PC-9 (cell line): ENCODE measurements at regions not wholly inside any gene's neighbourhood (a gene's known extent, or its start where the extent isn't known, plus 50 kb on each side); places are given as distances from the start of the nearest gene placed in this dataset.

Source experiments
- BruUV-seq: library from RNA; stranded (reverse); fragments of 400-500 nt; replicated peaks from 2 replicates; lab custom pipeline; 2021; lab: Mats Ljungman, UMichigan
- CTCF ChIA-PET: fragments of 300-600 bp; sonication (Branson Sonifier 250); formaldehyde crosslinking; loops from one replicate; lab custom pipeline; 2022; ENCODE audit warnings: antibody characterized with exemption; lab: Charles Lee
- POLR2A ChIA-PET: fragments of 300-600 bp; sonication (Branson Sonifier 250); formaldehyde crosslinking; loops from one replicate; lab custom pipeline; 2022; ENCODE audit warnings: antibody characterized with exemption; ENCODE audit not compliant: unreplicated experiment; lab: Charles Lee
- DNase-seq, 2 experiments: peaks; one replicate each; pipeline versions ENCODE4 v3.0.0 to v3.0.0-alpha.2; 2015 to 2022; ENCODE audit warnings: mixed read lengths in 1 of 2
- H2AFZ ChIP-seq: fragments of 200-600 bp; sonication (generic); 2 replicates; pipeline ENCODE4 v1.8.1; 2017; ENCODE audit warnings: antibody characterized with exemption
- H3F3A ChIP-seq: fragments of 200-600 bp; sonication (generic); 2 replicates; pipeline ENCODE4 v1.8.1; 2017; ENCODE audit warnings: antibody characterized with exemption, mild to moderate bottlenecking, low read depth; ENCODE audit not compliant: insufficient read depth
- H3K27ac ChIP-seq: fragments of 200-600 bp; sonication (generic); 2 replicates; pipeline ENCODE4 v1.6.1; 2016; ENCODE audit warnings: mixed run types
- H3K27me3 ChIP-seq: fragments of 200-600 bp; sonication (generic); 2 replicates; pipeline ENCODE4 v1.6.1; 2016; ENCODE audit warnings: low read depth, mixed run types; ENCODE audit not compliant: insufficient read depth
- H3K36me3 ChIP-seq: fragments of 200-600 bp; sonication (generic); 2 replicates; pipeline ENCODE4 v1.6.1; 2016; ENCODE audit warnings: low read depth, mixed run types
- H3K4me1 ChIP-seq: fragments of 200-600 bp; sonication (generic); replicated peaks from 2 replicates; pipeline ENCODE4 v1.6.1; 2016; ENCODE audit warnings: mixed run types; ENCODE audit not compliant: insufficient read depth
- H3K4me2 ChIP-seq: fragments of 200-600 bp; sonication (generic); 2 replicates; pipeline ENCODE4 v1.6.1; 2017; ENCODE audit warnings: mixed run types
- H3K4me3 ChIP-seq: fragments of 200-600 bp; sonication (generic); 2 replicates; pipeline ENCODE4 v1.6.1; 2016; ENCODE audit warnings: mixed run types
- H3K79me2 ChIP-seq: fragments of 200-600 bp; sonication (generic); 2 replicates; pipeline ENCODE4 v1.6.1; 2017; ENCODE audit warnings: low read depth, mixed run types
- H3K9me2 ChIP-seq: fragments of 200-600 bp; sonication (generic); 2 replicates; pipeline ENCODE4 v1.8.1; 2017; ENCODE audit warnings: mild to moderate bottlenecking; ENCODE audit not compliant: insufficient read depth
- H3K9me3 ChIP-seq: fragments of 200-600 bp; sonication (generic); 2 replicates; pipeline ENCODE4 v1.8.1; 2016; ENCODE audit warnings: low read depth; ENCODE audit not compliant: insufficient read depth
- H4K20me1 ChIP-seq: fragments of 200-600 bp; sonication (generic); 2 replicates; pipeline ENCODE4 v1.8.1; 2017; ENCODE audit not compliant: insufficient read depth
- CTCF ChIP-seq: fragments of 200-600 bp; sonication (generic); conservative IDR thresholded peaks from 2 replicates; pipeline ENCODE4 v1.6.1; 2017; ENCODE audit warnings: mixed run types, antibody characterized with exemption, mild to moderate bottlenecking, moderate library complexity
- EZH2 ChIP-seq: fragments of 200-600 bp; sonication (generic); IDR thresholded peaks from 2 replicates; pipeline ENCODE4 v1.8.0; 2017; ENCODE audit warnings: antibody characterized with exemption, low read depth
- intact Hi-C: fragments of 100-400 bp; cut with micrococcal nuclease; formaldehyde crosslinking; loops from one replicate; pipeline ENCODE4 v1.10.0; 2022; ENCODE audit not compliant: unreplicated experiment

DNA sequence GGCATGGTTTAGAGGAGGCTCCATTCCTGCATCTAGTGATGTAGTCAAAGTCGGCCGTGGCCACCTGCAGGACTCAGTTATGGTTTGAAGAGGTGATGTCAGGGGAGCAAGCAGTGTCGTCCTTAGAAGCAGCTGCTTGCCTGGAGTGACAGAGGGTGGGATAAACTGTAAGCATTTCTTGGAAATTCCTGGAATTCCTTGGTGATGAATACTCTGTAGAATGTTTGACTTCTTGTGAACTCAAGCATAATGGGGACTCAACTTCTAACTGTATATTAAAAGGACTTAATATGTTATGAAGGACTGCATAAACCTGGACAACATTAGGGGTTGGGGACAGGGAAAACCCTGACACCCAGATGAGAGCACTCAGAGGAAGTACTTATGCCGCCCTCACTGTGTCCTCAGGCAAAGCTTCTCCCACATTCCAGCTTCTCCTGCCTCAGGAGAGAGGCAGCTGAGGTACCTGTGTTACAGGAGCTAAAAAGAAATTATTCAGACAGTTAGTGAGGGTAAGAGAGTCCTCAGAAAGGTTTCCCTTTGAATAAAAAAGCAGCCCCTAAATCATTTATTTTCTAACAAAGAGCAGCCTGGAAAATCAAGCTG, 459.9 kb upstream of the CELF4 start:
- intact Hi-C loops = no loop called here
- H3K27ac ChIP-seq = no peak overlapping the region
- no peaks in the 10 kb centered on the region for H3F3A ChIP-seq
- H3K4me3 ChIP-seq = no peak overlapping the region
- no peak for DNase-seq
- CTCF ChIA-PET = no interaction called here
- H4K20me1 ChIP-seq = no peaks in the 10 kb centered on the region
- no TSS peak for BruUV-seq
- H3K4me1 ChIP-seq = no peaks in the 10 kb centered on the region
- TF ChIP-seq CTCF = no peak
- no peak for TF ChIP-seq EZH2
- no peak overlapping the region for H2AFZ ChIP-seq
- H3K4me2 ChIP-seq = no peak overlapping the region
- POLR2A ChIA-PET = no interaction called here
- H3K36me3 ChIP-seq = no peaks in the 10 kb centered on the region
- H3K9me3 ChIP-seq = no peaks in the 10 kb centered on the region
- no peaks in the 10 kb centered on the region for H3K79me2 ChIP-seq
- H3K9me2 ChIP-seq = no peaks in the 10 kb centered on the region
- H3K27me3 ChIP-seq = no peaks in the 10 kb centered on the region

DNA sequence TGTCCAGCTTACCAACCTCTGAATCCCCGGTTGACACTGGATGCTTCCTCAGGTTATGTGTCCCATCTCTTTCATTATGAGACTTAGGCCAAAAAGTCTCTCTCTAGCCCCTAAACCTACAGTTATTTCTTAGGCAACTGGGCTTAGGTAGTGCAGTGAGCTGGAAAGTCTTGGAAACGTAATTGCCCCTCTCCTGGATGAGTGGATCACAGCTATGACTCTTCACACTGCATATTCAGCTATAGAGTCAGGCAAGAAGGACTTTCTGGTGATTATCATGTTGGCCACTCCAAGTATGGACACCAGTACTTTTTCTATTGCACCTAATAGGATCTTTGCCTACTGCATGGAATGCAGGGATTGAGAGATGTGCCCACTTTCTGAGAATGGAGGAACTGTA, 458.3 kb upstream of the CELF4 start:
- no peaks in the 10 kb centered on the region for H3K9me3 ChIP-seq
- no peaks in the 10 kb centered on the region for H3K9me2 ChIP-seq
- no peak overlapping the region for H3K27ac ChIP-seq
- H3K27me3 ChIP-seq = no peaks in the 10 kb centered on the region
- intact Hi-C loops = no loop called here
- no peak for TF ChIP-seq CTCF
- no peak for TF ChIP-seq EZH2
- no peaks in the 10 kb centered on the region for H3K79me2 ChIP-seq
- H3F3A ChIP-seq = no peaks in the 10 kb centered on the region
- H3K4me3 ChIP-seq = no peak overlapping the region
- BruUV-seq = no TSS peak
- POLR2A ChIA-PET = no interaction called here
- no peaks in the 10 kb centered on the region for H4K20me1 ChIP-seq
- H3K4me2 ChIP-seq = no peak overlapping the region
- DNase-seq = no peak
- CTCF ChIA-PET = no interaction called here
- no peaks in the 10 kb centered on the region for H3K36me3 ChIP-seq
- no peaks in the 10 kb centered on the region for H3K4me1 ChIP-seq
- no peak overlapping the region for H2AFZ ChIP-seq

DNA sequence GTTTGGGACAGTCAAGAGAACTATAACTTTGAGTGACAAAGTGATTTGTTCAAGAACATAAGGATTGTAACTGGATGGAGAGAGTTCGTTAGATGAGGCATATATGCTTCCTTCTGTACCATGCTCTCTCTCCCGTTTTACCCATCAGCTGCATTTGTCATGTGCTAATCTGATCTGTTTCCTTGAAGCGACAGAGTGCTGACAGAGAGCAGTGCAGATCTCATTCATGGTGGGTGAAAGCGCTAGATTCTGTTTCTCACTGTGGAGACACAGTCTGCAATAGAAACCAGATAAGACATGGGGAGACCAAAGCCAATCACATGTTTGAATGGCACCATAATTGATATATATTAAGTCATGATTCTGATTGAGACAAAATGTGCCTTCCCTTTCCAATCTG, 456.6 kb upstream of the CELF4 start:
- no TSS peak for BruUV-seq
- Histone ChIP-seq H3K4me3 (no peak overlapping the region), H3K9me2 (no peaks in the 10 kb centered on the region), H2AFZ (no peak overlapping the region), H3K9me3 (no peaks in the 10 kb centered on the region), H3K27me3 (no peaks in the 10 kb centered on the region), H4K20me1 (no peaks in the 10 kb centered on the region), H3F3A (no peaks in the 10 kb centered on the region), H3K36me3 (no peaks in the 10 kb centered on the region), H3K79me2 (no peaks in the 10 kb centered on the region), H3K4me1 (no peaks in the 10 kb centered on the region), H3K4me2 (no peak overlapping the region), H3K27ac (no peak overlapping the region)
- POLR2A ChIA-PET = no interaction called here
- CTCF ChIA-PET = no interaction called here
- no peak for DNase-seq
- intact Hi-C loops = no loop called here
- no peak for TF ChIP-seq EZH2
- TF ChIP-seq CTCF = no peak
